ENCODE measurements at regions not wholly inside any gene's neighbourhood (a gene's known extent, or its start where the extent isn't known, plus 50 kb on each side); places are given as distances from the start of the nearest gene placed in this dataset.

DNA sequence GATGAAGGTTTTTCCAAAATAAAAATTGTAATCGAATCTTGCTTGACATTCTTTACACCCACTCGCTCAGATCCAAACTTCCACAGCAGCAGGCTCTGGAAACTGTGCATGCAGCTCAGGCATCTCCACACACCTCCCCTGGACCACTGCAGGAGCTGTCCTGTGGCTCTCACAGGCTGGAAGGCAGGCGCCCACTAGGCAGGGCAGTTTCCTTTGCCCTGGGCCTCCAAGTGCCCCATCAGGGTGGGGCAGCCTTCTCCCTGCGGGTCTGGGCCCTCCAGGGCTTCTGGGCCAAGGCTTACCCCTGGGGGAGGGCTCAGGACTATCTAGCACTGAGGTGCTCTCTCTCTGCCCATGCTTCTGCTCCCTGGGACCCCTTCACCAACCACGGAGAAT, 114.5 kb upstream of the RPL38 start:
- H2AFZ ChIP-seq (ENCODE audit: low read depth, low read length): no peak overlapping the region
- no peak overlapping the region for H3K4me3 ChIP-seq (ENCODE audit: low read length)
- H3K4me1 ChIP-seq (ENCODE audit: insufficient read depth, low read length): no peaks in the 10 kb centered on the region
- H3K36me3 ChIP-seq (ENCODE audit: insufficient read depth, low read length): no peaks in the 10 kb centered on the region
- peaks cover 7% of the 10 kb centered on the region for H3K27me3 ChIP-seq (ENCODE audit: insufficient read depth, low read length)
- H3K9me3 ChIP-seq (ENCODE audit: low read length): no peaks in the 10 kb centered on the region

DNA sequence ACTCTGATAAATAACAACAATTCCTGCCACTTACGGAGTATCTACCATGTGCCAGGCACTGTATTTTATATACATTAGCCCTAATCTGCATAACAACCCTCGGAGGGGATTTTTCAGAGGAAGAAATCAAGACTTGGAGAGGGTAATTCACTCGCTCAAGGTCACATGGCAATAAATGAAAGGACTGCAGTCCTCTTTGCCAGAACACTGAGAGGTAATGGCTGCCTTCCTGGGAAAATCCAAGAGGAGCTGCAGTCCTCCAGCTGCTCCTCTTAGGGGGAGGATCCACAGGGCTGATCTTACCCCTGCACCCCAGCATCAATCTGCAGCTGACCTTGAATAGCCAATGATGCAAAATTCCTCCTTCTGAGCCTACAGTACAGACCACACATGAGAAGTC, 114.1 kb upstream of the RPL38 start:
- no peaks in the 10 kb centered on the region for H3K36me3 ChIP-seq (ENCODE audit: insufficient read depth, low read length)
- H3K9me3 ChIP-seq (ENCODE audit: low read length): no peaks in the 10 kb centered on the region
- no peak overlapping the region for H2AFZ ChIP-seq (ENCODE audit: low read depth, low read length)
- no peaks in the 10 kb centered on the region for H3K4me1 ChIP-seq (ENCODE audit: insufficient read depth, low read length)
- peaks cover 7% of the 10 kb centered on the region for H3K27me3 ChIP-seq (ENCODE audit: insufficient read depth, low read length)
- no peak overlapping the region for H3K4me3 ChIP-seq (ENCODE audit: low read length)

DNA sequence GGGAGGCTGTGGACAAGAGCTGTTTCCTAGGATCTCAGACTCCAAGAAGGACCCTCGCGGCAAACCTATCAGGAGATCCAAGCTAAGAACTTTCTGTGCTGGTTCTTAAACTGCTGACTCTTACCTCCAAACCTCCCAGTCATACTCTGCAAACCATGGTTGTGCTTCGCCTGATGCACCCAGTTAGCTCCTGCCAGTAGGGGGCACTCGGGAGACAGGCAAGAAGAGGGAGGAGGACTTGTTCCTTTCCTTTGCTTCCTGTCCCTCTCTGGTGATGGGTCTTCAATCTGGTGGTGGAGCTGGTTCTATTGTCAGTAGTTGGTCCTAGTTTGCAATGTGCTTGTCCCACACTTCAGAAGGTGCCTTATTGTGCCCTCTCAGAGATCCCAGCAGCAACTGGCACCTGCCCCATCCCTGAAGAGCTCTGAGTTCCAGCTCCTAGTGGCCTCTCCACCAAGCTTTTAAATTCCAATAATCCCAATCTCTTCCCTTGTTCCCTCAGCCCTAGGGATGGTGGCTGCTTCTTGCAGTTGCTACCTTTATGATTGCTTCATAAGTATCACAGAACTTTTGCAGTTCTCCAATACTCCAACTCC, 113.5 kb upstream of the RPL38 start:
- Histone ChIP-seq H3K4me1 (ENCODE audit: insufficient read depth, low read length) (no peaks in the 10 kb centered on the region), H2AFZ (ENCODE audit: low read depth, low read length) (no peak overlapping the region), H3K36me3 (ENCODE audit: insufficient read depth, low read length) (no peaks in the 10 kb centered on the region), H3K27me3 (ENCODE audit: insufficient read depth, low read length) (peaks cover 7% of the 10 kb centered on the region), H3K9me3 (ENCODE audit: low read length) (no peaks in the 10 kb centered on the region), H3K4me3 (ENCODE audit: low read length) (no peak overlapping the region)

DNA sequence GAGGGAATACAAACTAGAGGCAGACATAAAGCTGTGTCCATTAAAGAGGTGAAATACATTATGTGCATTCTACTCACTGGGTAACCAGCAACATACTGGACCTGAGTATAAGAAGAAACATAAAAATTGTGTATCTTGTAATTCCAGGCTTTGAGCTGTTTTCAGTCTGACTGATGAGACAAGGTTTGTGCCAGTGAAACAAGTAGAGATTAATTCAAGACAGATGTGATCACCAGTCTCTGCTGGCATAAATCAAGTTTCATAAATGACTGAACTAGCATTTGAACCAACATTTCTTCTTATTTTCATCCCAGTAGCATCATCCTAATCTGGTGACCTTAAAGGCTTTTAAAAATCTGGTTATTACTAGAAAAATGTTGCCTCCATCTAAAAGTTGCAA, 108.8 kb upstream of the RPL38 start:
- H3K27me3 ChIP-seq (ENCODE audit: insufficient read depth, low read length): no peaks in the 10 kb centered on the region
- H3K36me3 ChIP-seq (ENCODE audit: insufficient read depth, low read length): no peaks in the 10 kb centered on the region
- no peaks in the 10 kb centered on the region for H3K9me3 ChIP-seq (ENCODE audit: low read length)
- no peaks in the 10 kb centered on the region for H3K4me1 ChIP-seq (ENCODE audit: insufficient read depth, low read length)
- no peak overlapping the region for H3K4me3 ChIP-seq (ENCODE audit: low read length)
- no peak overlapping the region for H2AFZ ChIP-seq (ENCODE audit: low read depth, low read length)

DNA sequence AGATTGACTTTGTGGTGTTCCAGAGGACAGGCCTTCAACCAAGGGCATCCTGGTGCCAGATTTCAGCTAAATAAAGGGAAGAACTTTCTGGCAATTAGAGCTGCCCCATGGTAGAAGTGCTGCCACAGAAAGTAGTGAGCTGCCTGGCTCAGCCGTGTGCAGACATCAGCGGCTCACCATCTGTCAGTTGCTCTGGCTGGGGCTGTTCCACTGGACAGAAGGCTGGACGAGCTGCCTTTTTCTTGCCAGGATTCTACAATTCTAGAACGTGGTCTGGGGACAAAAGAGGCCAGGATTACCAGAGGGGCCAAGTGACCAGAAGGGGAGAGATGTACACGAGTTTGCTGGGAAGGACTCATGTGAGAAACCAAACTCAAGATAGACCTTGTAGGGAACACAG, 107.0 kb upstream of the RPL38 start:
- no peaks in the 10 kb centered on the region for H3K36me3 ChIP-seq (ENCODE audit: insufficient read depth, low read length)

DNA sequence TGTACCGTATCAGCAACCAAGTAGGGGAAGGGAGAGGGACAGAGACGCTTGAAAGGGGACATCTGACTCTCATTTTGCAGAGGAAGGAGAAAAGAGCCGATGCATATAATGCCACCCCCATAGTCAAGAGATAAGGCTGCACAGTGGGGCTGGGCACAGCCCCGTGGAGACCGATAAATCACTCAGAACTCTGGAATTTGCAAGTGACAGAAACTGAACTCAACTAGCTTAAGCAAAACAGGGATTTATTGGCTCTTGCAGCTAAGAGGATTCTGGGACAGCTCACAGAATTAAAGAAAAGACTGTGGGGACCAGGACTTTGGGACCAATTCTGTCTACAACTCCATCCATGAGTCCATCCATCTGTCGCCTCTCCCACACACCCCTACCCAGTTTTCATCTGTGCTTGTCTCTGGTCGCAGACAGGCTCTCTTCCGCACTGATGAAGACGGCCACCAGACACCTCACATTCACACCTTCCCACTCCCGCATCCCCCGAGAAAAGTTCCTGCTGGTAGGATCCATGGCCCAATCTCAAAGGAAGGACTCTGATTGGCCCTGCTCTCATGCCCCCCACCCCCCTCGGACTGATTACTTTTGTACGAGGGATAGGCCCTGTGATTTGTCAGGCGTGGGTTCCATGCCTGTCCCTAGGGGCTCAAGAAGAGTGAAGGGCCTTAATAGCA, 105.9 kb upstream of the RPL38 start:
- Histone ChIP-seq H3K4me3 (ENCODE audit: low read length) (no peak overlapping the region), H3K4me1 (ENCODE audit: insufficient read depth, low read length) (no peaks in the 10 kb centered on the region), H3K27me3 (ENCODE audit: insufficient read depth, low read length) (peaks cover 7% of the 10 kb centered on the region), H2AFZ (ENCODE audit: low read depth, low read length) (no peak overlapping the region), H3K9me3 (ENCODE audit: low read length) (no peaks in the 10 kb centered on the region), H3K36me3 (ENCODE audit: insufficient read depth, low read length) (no peaks in the 10 kb centered on the region)

More for the DNA sequence above, 107.0 kb upstream of the RPL38 start:
- H3K9me3 ChIP-seq (ENCODE audit: low read length): no peaks in the 10 kb centered on the region
- H3K4me1 ChIP-seq (ENCODE audit: insufficient read depth, low read length): no peaks in the 10 kb centered on the region
- H3K4me3 ChIP-seq (ENCODE audit: low read length): no peak overlapping the region
- peaks cover 4% of the 10 kb centered on the region for H3K27me3 ChIP-seq (ENCODE audit: insufficient read depth, low read length)
- no peak overlapping the region for H2AFZ ChIP-seq (ENCODE audit: low read depth, low read length)

DNA sequence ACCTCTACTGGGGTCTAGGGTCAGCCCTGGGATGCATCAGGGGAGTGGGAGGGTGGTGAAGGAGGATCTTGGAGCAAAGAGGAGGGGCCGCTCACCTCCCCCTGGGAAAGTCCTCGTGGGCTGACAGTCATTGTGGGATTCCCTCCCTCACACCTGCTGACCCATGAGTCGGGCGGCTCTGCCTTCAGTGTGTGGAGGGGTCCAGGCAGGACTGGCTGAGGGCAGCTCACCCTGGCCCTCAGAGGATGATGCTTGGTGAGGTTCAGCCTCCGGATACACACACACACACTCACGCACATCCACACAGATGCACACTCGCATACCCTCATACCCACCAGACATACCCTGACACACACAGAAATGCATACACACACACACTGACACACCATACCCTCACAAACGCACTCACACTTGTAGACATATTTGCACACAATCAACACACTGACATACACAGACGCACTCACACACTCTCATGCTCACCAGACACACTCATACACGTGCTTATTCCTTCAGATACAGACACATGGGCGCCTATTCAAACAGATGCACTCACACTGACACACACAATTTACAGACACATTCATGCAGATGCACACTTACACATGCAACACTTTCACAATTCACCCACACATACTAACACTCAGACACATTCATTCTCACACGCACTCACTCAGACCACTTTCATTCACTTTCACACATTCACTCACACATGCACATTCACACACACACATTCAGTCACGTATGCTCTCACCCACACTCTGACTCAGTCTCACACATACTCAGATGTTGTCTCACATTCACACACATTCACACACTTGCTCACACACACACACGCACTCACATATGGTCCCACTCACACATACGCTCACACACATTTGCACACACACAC, 105.1 kb upstream of the RPL38 start:
- no peaks in the 10 kb centered on the region for H3K4me1 ChIP-seq (ENCODE audit: insufficient read depth, low read length)
- peaks cover 9% of the 10 kb centered on the region for H3K27me3 ChIP-seq (ENCODE audit: insufficient read depth, low read length)
- no peaks in the 10 kb centered on the region for H3K36me3 ChIP-seq (ENCODE audit: insufficient read depth, low read length)

DNA sequence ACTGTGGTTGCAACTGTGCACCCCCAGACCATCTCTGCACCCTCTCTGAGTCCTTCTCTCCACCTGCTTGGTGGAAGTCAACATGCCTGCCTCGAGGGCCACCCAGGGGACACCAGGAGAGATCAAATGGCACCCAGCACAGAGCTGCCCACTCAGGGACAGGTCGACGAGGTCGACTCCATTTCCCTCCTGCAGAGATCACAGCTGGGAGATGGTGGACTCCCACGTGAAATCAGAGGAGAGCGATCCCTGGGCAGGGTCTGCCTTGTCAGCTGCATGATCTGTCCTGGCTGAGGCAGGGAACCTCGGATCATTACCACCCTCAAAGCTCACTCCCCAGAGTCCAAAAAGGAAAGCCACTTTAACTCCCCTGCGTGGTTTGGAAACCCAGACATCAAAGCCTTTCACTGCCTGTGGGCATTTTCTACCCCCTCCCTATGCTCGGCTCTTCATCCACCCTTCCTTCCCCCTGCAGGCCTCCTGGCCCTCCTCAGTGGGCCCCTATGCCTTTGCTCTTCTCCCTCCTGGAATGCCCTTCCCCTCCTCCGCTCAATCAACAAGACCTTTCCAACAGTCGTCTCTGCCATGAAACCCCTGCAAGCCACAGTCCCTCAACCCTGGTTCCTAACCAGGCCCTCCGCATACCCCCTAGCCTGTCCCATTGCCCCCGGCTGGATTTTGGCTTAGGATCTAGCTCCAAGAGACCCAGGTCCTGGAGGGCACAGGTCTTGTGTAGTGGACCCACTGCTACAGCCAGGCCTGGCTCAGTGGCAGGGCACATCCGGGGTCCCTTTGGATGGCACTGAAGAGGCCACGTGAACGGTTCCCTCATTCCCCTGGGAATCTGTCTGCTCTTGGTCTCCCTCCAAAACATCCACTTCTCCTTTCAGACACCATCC, 103.8 kb upstream of the RPL38 start:
- Histone ChIP-seq H3K27me3 (ENCODE audit: insufficient read depth, low read length) (peaks cover 16% of the 10 kb centered on the region), H3K4me1 (ENCODE audit: insufficient read depth, low read length) (no peaks in the 10 kb centered on the region), H2AFZ (ENCODE audit: low read depth, low read length) (no peak overlapping the region), H3K9me3 (ENCODE audit: low read length) (no peaks in the 10 kb centered on the region), H3K4me3 (ENCODE audit: low read length) (no peak overlapping the region), H3K36me3 (ENCODE audit: insufficient read depth, low read length) (no peaks in the 10 kb centered on the region)

More for the DNA sequence above, 105.1 kb upstream of the RPL38 start:
- Histone ChIP-seq H3K4me3 (ENCODE audit: low read length) (no peak overlapping the region), H3K9me3 (ENCODE audit: low read length) (no peaks in the 10 kb centered on the region), H2AFZ (ENCODE audit: low read depth, low read length) (no peak overlapping the region)

DNA sequence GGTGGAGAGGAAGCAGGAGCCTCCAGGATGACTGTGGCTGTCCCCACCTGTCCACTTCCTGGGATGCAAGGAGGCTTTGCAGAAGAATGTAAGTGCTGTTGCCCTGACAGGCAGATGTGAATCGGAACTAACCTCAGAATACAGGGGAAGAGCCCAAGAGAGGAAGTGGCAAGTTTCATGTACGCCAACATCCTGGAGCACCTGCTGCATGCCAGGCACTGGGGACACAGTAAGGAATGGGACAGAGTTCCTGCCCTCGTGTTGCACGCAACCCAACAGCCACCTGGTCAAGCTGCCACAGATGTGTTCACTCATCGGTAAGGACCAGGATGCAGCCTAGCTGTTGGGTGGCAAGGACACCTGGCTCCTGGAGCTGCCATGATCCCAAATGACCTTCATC, 98.6 kb upstream of the RPL38 start:
- H3K9me3 ChIP-seq (ENCODE audit: low read length): peaks cover 2% of the 10 kb centered on the region
- no peak overlapping the region for H3K4me3 ChIP-seq (ENCODE audit: low read length)
- no peaks in the 10 kb centered on the region for H3K36me3 ChIP-seq (ENCODE audit: insufficient read depth, low read length)
- H3K4me1 ChIP-seq (ENCODE audit: insufficient read depth, low read length): no peaks in the 10 kb centered on the region
- no peak overlapping the region for H2AFZ ChIP-seq (ENCODE audit: low read depth, low read length)
- H3K27me3 ChIP-seq (ENCODE audit: insufficient read depth, low read length): peaks cover 18% of the 10 kb centered on the region

DNA sequence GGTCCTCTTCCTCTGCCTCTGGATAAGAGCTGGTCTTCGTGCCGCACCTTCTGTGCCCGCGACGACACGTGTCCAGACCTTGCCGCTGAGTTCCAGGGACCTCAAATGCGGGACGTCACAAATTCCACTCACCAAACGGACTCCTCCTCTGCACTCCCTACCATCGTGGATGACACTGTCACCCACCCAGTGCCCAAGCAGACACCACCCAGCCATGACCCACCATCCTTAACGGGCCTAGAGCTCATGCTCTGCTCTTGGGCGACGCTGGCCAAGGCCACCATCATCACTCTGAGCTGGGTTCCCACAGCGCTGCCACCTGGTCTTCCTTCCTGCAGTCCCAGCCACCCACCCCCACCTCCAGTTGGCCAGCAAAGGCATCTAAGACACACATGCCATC, 96.4 kb upstream of the RPL38 start:
- H3K27me3 ChIP-seq (ENCODE audit: insufficient read depth, low read length): peaks cover 13% of the 10 kb centered on the region
- H3K4me3 ChIP-seq (ENCODE audit: low read length): no peak overlapping the region
- no peaks in the 10 kb centered on the region for H3K4me1 ChIP-seq (ENCODE audit: insufficient read depth, low read length)
- no peaks in the 10 kb centered on the region for H3K36me3 ChIP-seq (ENCODE audit: insufficient read depth, low read length)
- no peak overlapping the region for H2AFZ ChIP-seq (ENCODE audit: low read depth, low read length)
- peaks cover 2% of the 10 kb centered on the region for H3K9me3 ChIP-seq (ENCODE audit: low read length)

DNA sequence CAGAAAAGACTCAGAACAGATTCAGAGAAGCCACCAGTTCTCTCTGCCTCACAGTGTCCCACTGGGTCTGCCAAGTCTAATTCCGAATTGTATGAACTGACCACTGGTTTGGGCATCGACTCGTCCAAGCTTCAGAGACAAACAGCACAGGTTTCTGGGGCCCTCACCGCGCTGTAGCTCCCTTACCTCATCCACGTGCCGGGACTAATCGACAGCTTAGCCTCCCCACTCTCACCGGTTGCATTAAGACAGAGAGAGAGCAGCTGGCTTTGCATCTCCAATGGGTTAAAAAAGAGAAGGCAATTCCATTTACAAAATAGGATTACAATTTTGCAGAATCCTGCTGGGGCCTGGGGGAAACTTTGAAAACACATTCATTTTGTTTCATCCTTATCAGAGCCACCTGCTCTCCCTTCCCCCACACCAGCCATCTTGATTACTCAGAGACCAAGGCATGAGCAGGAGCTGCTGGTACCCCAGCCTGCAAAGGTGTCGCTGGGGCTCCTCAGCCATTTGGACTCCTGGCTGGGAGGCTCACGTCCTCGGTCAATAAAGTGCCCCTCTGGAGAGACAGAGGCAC, 95.3 kb upstream of the RPL38 start:
- Histone ChIP-seq H3K27me3 (ENCODE audit: insufficient read depth, low read length) (peaks cover 10% of the 10 kb centered on the region), H3K9me3 (ENCODE audit: low read length) (peaks cover 2% of the 10 kb centered on the region), H3K4me3 (ENCODE audit: low read length) (no peak overlapping the region), H3K4me1 (ENCODE audit: insufficient read depth, low read length) (no peaks in the 10 kb centered on the region), H2AFZ (ENCODE audit: low read depth, low read length) (no peak overlapping the region), H3K36me3 (ENCODE audit: insufficient read depth, low read length) (no peaks in the 10 kb centered on the region)

DNA sequence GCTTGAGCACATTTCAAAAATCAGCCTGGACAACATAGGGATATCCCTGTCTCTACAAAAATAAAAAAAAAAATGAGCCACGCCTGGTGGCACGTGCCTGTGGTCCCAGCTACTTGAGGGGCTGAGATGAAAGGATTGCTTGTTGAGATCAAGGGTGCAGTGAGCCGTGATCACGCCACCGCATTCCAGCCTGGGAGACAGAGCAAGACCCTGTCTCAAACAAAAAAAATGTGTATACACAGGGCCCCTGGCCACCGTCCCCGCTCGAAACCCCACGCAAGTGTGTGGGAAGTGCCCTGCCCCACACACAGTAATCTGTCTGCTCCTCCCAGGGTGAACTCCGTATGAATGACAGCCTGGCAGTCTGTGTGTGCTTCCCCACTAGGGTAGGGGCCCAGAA, 93.0 kb upstream of the RPL38 start:
- no peak overlapping the region for H3K4me3 ChIP-seq (ENCODE audit: low read length)
- no peak overlapping the region for H2AFZ ChIP-seq (ENCODE audit: low read depth, low read length)
- H3K4me1 ChIP-seq (ENCODE audit: insufficient read depth, low read length): no peaks in the 10 kb centered on the region
- H3K9me3 ChIP-seq (ENCODE audit: low read length): peaks cover 2% of the 10 kb centered on the region
- peaks cover 7% of the 10 kb centered on the region for H3K27me3 ChIP-seq (ENCODE audit: insufficient read depth, low read length)
- no peaks in the 10 kb centered on the region for H3K36me3 ChIP-seq (ENCODE audit: insufficient read depth, low read length)
